GM12873 (cell line): ENCODE measurements at regions not wholly inside any gene's neighbourhood (a gene's known extent, or its start where the extent isn't known, plus 50 kb on each side); places are given as distances from the start of the nearest gene placed in this dataset.

ENCODE experiments used
- TF ChIP-seq, protein P1 (sequence below): IDR thresholded peaks from 2 replicates; pipeline ENCODE4 v1.5.1; 2012; ENCODE audit warnings: low read depth, mild to moderate bottlenecking, moderate library complexity, low read length, control low read depth; ENCODE audit not compliant: insufficient read depth; ENCODE audit errors: missing control alignments

DNA sequence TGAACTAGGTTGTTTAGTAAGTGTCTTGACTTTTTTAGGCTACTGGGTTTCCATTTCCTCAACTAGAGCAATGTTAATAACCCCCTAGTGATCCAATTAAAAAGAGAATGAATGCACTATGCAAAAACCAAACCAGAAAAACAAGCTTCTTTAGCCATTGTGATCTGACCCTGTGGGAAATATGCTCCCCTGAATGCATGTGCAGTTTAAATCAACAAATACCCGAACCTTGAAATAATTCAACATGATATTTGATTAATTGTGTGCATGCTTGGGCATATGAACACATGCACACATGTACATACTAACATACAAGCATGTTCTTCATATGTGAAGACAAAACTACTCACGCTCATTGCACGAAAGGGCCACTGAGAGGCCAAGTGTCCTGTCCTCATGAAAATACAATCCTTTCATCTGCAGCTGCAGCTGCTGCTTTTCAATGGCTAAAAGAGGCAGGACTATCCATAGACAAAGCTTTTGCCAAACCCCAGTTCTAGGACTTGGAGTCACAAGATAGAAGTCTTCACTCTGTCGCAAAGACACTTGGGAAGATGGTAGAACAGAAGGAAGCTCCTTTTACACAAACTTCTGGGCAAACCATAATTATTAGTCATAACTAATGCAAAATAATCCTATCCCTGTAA is 207.1 kb upstream of the POU3F2 start:
- TF ChIP-seq, protein P1, sequence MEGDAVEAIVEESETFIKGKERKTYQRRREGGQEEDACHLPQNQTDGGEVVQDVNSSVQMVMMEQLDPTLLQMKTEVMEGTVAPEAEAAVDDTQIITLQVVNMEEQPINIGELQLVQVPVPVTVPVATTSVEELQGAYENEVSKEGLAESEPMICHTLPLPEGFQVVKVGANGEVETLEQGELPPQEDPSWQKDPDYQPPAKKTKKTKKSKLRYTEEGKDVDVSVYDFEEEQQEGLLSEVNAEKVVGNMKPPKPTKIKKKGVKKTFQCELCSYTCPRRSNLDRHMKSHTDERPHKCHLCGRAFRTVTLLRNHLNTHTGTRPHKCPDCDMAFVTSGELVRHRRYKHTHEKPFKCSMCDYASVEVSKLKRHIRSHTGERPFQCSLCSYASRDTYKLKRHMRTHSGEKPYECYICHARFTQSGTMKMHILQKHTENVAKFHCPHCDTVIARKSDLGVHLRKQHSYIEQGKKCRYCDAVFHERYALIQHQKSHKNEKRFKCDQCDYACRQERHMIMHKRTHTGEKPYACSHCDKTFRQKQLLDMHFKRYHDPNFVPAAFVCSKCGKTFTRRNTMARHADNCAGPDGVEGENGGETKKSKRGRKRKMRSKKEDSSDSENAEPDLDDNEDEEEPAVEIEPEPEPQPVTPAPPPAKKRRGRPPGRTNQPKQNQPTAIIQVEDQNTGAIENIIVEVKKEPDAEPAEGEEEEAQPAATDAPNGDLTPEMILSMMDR = no peak

DNA sequence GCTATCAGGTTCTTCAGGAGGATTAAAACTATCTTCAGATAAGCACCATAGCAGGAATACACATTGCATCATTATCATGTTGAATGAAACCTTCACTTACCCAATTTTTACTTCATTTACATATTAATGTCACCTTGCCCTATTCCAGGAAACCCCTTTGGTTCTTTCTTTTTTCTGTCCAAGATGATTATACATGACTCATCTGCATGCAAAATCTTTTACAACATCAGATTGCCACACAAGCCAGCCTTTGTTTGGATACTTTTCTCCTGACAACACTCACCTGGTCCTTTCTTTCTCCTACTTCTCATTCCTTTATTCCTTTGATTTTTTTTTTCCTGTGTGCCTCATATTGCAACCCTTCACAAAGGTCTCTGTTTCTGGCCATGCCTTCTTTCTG is 200.5 kb upstream of the POU3F2 start:
- TF ChIP-seq, protein P1 = no peak

DNA sequence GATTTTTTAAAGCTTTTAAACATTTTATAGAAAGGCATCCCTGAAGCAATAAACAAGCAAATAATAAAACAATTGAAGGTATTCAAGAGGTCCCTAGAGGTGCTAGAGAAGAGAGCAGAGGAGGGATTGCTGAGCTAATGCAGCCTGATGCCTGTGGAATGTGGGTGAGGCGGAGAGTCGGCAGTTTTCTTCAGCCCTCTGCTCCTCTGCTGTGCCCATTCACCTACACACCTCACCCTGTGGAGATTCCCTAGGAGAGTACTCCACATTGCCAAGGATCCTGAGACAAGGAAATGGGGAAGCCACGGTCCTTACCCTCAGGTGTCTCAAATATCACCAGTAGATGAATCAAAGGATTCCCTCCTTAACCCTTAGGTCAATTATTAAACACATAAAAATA is 199.8 kb upstream of the POU3F2 start:
- TF ChIP-seq, protein P1 = no peak

DNA sequence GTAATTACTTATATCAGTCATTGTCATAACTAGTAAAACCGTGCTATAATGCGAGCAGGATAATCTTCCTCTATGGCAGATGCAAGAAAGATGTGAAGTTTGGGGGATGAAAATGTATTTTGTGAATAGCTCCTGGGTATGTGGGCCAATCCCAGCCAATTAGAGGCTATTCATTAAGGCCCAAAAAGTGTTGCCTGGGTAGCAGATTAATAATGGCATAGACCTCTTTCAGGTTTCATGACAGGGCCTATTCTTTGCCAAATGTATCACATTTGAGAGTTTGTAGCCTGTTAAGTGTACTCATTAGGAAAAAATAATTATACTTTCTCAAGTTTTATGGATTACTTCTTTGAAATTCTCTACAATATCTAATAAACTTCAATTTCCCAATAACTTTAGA is 199.2 kb upstream of the POU3F2 start:
- TF ChIP-seq, protein P1 = no peak

DNA sequence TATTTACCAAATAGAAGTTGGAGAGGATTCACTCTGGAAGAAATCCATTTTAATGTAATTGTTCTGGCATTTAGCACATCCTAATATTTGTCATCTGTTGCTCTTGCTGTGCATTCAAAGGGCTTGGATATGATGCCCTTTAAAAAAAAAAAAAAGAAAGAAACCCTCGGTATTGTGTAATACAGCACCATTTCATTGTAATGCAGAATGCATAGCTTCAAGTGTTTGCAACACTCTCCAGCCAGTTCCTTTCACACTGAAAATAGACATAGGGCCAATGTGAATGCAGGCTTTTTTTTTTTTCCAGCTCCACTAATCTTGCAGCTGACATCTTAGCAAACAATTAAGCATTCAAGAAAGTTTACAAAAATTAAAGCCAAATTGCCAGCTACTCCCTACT is 197.4 kb upstream of the POU3F2 start:
- TF ChIP-seq, protein P1 = no peak

DNA sequence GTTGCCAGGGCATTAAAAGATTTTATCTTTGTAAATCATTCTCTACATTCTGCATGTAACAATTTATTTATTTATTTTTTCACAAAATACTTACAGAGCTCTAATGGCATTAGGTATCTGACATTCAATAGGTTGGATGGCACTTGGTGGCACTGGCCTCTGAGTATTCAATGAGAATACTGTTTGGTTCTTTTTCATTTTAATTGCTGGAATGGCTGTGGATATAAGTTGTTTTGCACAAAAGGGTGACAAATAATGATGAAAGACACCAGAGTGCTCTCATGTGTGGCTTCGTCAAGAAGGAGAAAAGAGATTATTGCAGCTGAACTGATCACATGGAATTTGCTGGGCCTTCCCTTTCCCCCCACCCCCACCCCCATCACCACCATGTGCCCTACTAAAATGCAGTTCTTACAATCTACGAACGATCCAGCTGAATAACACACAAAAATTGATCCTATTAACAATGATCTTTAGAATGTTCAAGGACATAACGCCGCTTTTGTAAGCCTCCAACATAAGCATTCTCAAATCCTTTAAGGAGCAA is 195.2 kb upstream of the POU3F2 start:
- TF ChIP-seq, protein P1 = no peak

DNA sequence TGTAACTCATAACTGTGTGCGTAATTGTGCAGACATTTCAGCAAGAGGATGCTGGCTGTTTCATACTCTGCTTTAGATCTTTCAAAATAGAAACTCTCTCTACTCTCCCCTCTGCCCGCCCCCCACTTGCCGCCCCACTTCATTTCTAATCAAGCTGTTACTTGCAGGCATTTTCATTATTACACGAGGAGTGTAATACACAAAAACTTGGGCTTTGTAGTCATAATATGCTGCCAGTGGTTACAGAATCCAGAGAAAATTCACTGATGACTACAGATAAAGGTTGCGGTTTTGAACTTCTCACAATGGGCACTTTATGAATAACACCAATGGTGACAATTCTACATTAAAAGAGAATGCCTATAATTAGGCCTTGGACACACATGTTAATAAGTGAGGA is 194.0 kb upstream of the POU3F2 start:
- TF ChIP-seq, protein P1 = no peak
